Fibroblast of villous mesenchyme (primary cell): ENCODE measurements at regions not wholly inside any gene's neighbourhood (a gene's known extent, or its start where the extent isn't known, plus 50 kb on each side); places are given as distances from the start of the nearest gene placed in this dataset.
A peak's percentile ranks its signal among the peaks of the same experiment; 100 is the strongest.

Experiments used
- DNase-seq: peaks from one replicate; pipeline ENCODE4 v3.0.0-alpha.2; 2010; ENCODE audit warnings: low read depth
- H3K4me3 ChIP-seq: 2 replicates; pipeline ENCODE4 v1.5.1; 2011; ENCODE audit warnings: low read depth, mild to moderate bottlenecking, low read length
- TF ChIP-seq, protein P1 (sequence below): IDR thresholded peaks from 2 replicates; pipeline ENCODE4 v1.5.1; 2012; ENCODE audit warnings: low read depth, mild to moderate bottlenecking, low read length; ENCODE audit not compliant: insufficient read depth

DNA sequence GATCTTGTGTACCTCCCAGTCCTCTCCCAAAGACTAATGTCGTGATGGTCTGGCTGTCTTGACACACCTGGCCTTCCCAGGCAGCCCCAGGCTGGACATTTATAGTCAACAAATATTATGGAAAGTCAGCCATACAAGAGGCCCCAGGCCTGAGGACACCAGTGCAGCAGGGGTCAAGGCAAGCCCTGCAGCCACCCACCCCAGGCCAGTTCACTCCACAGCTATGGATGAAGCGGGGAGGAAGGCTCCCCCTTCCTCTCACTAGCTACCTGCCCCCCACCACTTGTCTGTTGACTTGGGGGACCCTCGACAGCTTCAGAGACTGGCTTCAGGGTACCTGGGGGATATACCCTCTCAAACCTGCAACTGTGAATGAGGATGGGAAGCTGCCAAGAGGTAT, 132.1 kb downstream of the MRPL14 start:
- no peak overlapping the region for H3K4me3 ChIP-seq
- DNase-seq = no peak
- TF ChIP-seq, protein P1, sequence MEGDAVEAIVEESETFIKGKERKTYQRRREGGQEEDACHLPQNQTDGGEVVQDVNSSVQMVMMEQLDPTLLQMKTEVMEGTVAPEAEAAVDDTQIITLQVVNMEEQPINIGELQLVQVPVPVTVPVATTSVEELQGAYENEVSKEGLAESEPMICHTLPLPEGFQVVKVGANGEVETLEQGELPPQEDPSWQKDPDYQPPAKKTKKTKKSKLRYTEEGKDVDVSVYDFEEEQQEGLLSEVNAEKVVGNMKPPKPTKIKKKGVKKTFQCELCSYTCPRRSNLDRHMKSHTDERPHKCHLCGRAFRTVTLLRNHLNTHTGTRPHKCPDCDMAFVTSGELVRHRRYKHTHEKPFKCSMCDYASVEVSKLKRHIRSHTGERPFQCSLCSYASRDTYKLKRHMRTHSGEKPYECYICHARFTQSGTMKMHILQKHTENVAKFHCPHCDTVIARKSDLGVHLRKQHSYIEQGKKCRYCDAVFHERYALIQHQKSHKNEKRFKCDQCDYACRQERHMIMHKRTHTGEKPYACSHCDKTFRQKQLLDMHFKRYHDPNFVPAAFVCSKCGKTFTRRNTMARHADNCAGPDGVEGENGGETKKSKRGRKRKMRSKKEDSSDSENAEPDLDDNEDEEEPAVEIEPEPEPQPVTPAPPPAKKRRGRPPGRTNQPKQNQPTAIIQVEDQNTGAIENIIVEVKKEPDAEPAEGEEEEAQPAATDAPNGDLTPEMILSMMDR = no peak

DNA sequence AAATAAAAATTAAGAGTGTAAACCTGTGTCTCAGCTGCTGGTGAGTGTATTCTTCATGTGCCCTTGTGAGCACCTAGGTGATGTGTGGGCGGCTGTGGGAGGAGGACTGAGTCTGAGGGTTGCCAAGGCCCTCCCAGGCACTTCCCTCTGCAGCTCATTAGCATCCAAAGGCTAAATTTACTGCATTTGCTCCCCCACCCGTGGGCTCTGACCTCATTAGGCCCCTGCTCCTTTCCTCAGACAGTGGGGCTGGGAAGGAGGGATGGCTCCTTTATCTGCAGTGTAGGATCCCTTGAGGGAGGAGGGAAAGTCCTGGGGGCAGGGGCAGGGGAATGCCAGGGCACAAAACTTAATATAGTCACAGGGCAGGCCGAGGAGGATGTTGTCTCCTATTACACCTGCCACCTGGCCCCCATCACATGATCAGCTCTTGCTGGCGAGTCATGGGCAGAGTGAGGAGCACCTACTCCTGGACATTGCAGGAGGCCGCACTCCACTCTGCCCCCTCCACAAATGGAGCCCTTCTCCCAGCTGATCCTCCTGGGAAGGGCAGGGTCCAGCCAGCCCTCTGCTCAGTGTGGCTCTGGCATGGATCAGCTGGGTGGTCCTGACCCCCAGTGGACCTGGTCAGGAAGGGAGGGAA, 133.2 kb downstream of the MRPL14 start:
- DNase-seq = no peak
- no peak overlapping the region for H3K4me3 ChIP-seq
- TF ChIP-seq, protein P1 = no peak

DNA sequence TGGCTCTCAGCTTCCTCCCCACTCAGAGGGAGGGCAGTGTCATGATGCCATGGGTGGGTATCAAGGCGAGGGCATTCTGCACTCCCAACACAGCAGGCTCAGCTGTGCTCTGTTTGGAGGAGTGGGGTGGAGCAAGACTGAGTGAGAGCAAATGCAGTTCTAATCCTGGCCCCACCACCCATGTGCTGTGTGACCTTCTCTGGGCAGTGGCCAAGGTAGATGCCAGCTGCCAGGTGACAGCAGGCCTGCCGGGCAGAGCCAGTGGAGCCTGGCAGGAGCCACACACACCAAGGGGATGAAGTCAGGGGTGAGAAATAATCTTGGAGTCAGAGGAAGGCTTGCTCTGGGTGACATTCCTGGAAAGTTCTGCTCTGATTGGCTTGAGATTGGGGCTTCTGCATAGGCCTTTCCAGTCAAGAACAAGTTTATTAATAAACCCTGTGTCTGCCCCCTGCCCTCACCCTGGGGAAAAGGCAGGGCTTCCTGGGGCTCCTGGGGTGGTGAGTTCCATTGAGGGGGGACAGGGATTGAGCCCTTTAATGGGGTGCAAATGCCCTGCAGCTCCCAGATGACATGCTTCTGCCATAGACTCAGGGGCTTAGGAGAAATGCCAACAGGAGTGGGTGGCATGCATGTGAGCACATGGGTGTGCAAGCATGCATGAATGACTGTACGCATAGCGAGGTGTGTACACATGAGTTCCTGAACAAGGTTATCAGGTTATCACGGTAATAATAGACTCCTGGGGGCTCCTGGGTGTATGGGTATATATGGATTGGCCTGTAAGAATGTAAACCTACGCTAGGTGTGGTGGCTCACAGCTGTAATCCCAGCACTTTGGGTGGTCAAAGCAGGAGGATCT, 134.2 kb downstream of the MRPL14 start:
- TF ChIP-seq, protein P1 = no peak
- DNase-seq = no peak
- H3K4me3 ChIP-seq = no peak overlapping the region

DNA sequence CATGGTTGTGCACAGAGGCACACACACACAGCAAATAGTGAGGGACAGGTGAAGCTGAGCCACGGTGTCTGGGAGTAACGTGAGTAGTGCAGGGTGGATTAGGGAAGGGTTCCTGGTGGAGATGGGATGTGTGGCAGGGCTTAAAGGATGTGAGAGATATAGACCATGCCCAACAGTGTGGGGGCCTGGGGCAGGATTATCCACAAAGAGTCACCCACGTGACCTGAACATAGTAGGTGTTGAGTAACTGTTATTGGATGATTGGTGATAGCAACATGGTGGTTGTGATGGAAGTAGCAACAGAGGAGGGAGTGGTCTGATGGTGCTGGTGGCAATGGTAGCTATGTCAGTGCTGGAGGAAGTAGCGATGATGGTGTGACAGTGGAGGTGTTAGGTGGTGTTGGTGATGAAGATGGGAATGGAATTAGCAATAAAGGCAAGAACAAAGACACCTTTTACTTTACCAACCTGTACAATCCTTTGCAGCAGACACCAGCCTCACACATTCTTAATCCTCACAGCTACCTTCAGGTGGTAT, 135.1 kb downstream of the MRPL14 start:
- TF ChIP-seq, protein P1 = no peak
- no peak overlapping the region for H3K4me3 ChIP-seq
- no peak for DNase-seq

DNA sequence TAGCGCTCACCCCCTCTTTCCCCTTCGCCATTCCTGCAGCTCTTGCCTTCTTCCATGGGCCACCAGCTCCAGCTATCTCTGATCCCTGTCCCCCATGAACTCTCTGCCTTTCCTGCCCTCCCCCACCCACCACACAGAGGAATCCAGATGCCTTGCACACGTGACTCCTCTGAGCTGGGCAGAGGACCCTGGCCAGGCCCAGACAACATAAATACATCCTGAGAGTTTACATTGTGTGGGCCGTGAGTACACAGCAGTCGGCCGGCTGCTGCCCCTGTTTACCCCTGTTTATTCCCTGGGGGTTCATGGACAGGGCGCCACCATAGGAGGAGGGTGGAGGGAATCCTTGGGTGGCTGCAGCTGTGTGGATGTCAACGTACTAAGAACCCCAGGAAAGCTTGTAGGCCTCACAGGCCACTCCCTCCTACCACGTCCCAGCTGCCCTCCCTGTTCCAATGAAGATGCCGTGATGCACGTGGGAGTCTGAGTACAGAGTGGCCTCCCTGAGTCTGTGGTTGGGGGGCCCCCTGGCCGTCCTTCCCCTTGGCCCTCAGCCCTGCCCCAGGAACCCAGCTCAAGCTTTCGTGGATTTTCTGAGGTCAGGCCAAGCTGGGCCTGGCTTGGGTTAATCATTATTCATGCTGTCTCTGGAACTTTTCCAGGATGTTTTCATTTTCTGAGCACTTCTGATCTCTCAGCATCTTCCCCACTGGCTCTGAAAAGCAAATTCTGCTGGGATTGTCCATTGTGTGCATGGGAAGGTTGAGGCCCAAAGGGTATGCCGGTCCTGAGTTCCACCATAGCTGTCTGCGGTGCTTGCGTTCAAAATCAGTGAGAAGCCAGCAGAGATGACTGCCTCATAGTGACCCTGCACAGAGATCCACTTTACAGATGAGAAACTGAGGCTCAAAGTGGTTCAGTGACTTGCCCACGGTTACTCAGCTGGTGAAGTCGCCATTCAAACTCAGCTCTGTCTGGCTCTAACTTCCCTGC, 136.3 kb downstream of the MRPL14 start:
- no peak overlapping the region for H3K4me3 ChIP-seq
- peak; percentile 97 for DNase-seq
- TF ChIP-seq, protein P1 = no peak

DNA sequence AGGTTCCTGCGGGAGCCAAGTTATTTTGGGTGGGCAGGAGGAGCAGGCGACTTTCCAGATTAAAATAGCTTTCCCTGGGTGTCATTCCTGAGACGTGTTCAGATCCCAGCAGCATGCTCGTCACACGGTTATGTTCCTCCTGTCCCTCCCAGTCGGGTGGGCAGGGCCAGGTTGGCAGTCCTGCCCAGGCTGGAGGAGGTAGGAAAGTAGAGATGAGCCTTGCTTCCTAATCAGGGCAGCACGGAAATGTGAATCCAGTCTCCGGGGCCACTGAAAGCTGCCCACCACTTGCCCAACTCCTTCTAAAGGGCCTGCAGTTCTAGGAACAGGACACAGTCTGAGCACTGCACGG, 137.0 kb downstream of the MRPL14 start:
- peak; percentile 42 for DNase-seq
- H3K4me3 ChIP-seq = no peak overlapping the region
- TF ChIP-seq, protein P1 = no peak
